Small intestine (tissue), 7 donors: ENCODE measurements at regions not wholly inside any gene's neighbourhood (a gene's known extent, or its start where the extent isn't known, plus 50 kb on each side); places are given as distances from the start of the nearest gene placed in this dataset.
A peak's percentile ranks its signal among the peaks of the same experiment; 100 is the strongest.

Experiments
- DNase-seq, 2 donors: peaks; one replicate each; pipeline versions ENCODE4 v3.0.0 to v3.0.0-alpha.2; 2013
- FAIRE-seq: peaks from 2 replicates; lab custom pipeline; 2012; peaks lifted over from hg19 to GRCh38; lab: Jason Lieb, UNC
- H3K27ac ChIP-seq, 3 donors: one replicate each; pipeline ENCODE4 v1.5.1; 2013; ENCODE audit warnings: low read length in 2 of 3, mild to moderate bottlenecking in 2 of 3, control low read depth in 1 of 3, inconsistent platforms in 1 of 3, low read depth in 1 of 3, moderate library complexity in 1 of 3
- H3K27me3 ChIP-seq, 3 donors: one replicate each; pipeline ENCODE4 v1.6.1; 2013; ENCODE audit warnings: low read length in 3 of 3, inconsistent platforms in 1 of 3; ENCODE audit not compliant: control insufficient read depth in 3 of 3, insufficient read depth in 3 of 3
- H3K36me3 ChIP-seq, 3 donors: one replicate each; pipeline ENCODE4 v1.6.1; 2013; ENCODE audit warnings: low read length in 3 of 3, inconsistent platforms in 1 of 3, low read depth in 1 of 3, mild to moderate bottlenecking in 1 of 3, moderate library complexity in 1 of 3; ENCODE audit not compliant: control insufficient read depth in 3 of 3, insufficient read depth in 2 of 3
- H3K4me1 ChIP-seq, 3 donors: one replicate each; pipeline ENCODE4 v1.6.1; 2013; ENCODE audit warnings: low read length in 2 of 3, inconsistent platforms in 1 of 3, low read depth in 1 of 3, mild to moderate bottlenecking in 1 of 3, moderate library complexity in 1 of 3; ENCODE audit not compliant: control insufficient read depth in 3 of 3, insufficient read depth in 2 of 3
- H3K4me3 ChIP-seq, 3 donors: one replicate each; pipeline ENCODE4 v1.5.1; 2013; ENCODE audit warnings: low read length in 3 of 3, control low read depth in 1 of 3, inconsistent platforms in 1 of 3, low read depth in 1 of 3, mild to moderate bottlenecking in 1 of 3, moderate library complexity in 1 of 3
- H3K9me3 ChIP-seq, 2 donors: one replicate each; pipeline ENCODE4 v1.6.1; 2013; ENCODE audit warnings: low read depth in 1 of 2, low read length in 1 of 2; ENCODE audit not compliant: control insufficient read depth in 2 of 2, insufficient read depth in 1 of 2
- WGBS, 3 donors: extraction: QIAGEN DNeasy Blood & Tissue Kit; methylation state at CpG; one replicate each; pipeline ENCODE4 v1.1.7; 2013; 5-methylcytosine and 5-hydroxymethylcytosine counted together
- donor health status: healthy with polysubstance abuse.
- donor health status: control.
- donor health status: control.
- donor health status: Bipolar disorder and iron deficiency.
- donor health status: healthy.

DNA sequence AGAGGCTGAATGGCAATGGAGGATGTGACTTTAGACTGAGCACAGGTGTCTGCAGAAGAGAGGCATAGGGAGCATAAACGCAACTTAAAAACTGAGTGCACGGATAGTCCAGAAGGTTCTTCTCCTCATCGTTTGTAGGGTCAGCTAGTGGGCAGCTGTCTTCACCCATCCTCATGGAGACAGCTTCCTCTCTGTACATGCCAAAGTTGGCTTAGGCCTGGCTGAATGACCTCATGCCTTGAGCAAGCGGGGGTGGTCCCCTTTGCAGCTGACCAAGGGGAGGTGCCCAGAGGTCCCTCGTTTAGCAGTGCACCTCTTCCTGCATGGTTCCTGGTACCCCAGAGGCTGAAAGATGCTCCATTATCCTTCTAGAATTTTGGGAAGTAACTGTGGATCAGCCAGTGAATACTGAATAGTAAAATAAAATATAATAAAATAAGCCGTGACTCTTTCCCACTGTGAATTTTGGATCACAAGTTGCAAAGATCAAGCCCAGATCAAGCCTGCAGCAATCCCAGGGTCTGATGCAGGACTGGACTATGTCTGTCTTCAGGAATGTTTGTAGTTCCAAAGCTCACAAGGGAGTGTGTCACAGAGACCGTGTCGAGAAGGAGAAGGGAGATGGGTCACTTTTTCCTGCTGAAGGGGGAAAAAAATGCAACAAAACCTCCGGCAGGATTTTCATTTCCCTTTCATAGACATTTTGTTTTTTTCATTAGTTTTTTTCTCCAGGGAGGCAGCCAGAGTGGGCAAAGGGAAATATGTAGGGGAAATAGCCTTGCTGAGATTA lies 295.3 kb upstream of the MKI67 start:
- Histone ChIP-seq H3K4me1 (no peaks in the 10 kb centered on the region), H3K9me3 (no peaks in the 10 kb centered on the region), H3K36me3 (no peaks in the 10 kb centered on the region), H3K4me3 (no peak overlapping the region), H3K27ac (no peak overlapping the region), H3K27me3 (no peaks in the 10 kb centered on the region)
- FAIRE-seq (no peak), DNase-seq (peak in 1 of 2 donors; percentile 31)
- WGBS, 3 donors = 48 to 54% (median 52%) methylated on average over 9 of the region's 9 CpGs

GRCh38 chr10:128422190-128422589 lies 296.0 kb upstream of the MKI67 start:
- Histone ChIP-seq H3K36me3 (no peaks in the 10 kb centered on the region), H3K9me3 (no peaks in the 10 kb centered on the region), H3K27ac (no peak overlapping the region), H3K4me1 (no peaks in the 10 kb centered on the region), H3K4me3 (no peak overlapping the region), H3K27me3 (no peaks in the 10 kb centered on the region)
- FAIRE-seq = no peak
- no peak for DNase-seq
- WGBS, 3 donors = 73 to 78% (median 77%) methylated on average over 13 of the region's 13 CpGs

DNA sequence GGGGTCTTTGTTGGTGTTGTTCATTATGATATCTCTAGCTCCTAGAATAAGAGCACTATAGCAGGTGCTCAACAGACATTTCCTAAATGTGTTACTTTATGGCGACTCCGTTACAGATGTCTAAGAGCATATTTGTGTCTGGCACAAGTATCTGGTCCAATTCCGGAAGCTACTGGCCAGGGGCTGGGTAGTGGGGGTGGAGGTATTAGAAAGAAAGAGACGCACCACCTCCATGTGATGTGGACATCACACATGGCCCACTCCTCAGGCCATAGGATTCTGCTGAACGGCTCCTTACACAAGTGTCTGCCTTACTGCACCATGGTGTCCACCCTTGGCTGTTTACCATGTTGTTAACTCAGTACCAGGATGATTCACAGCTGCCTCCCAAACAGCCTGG lies 296.8 kb upstream of the MKI67 start:
- H3K27ac ChIP-seq = no peak overlapping the region
- DNase-seq (no peak), FAIRE-seq (no peak)
- no peaks in the 10 kb centered on the region for H3K36me3 ChIP-seq
- 83 to 90% (median 86%) methylated on average over 5 of the region's 5 CpGs for WGBS, 3 donors
- no peaks in the 10 kb centered on the region for H3K9me3 ChIP-seq
- H3K4me1 ChIP-seq = no peaks in the 10 kb centered on the region
- no peaks in the 10 kb centered on the region for H3K27me3 ChIP-seq
- no peak overlapping the region for H3K4me3 ChIP-seq

DNA sequence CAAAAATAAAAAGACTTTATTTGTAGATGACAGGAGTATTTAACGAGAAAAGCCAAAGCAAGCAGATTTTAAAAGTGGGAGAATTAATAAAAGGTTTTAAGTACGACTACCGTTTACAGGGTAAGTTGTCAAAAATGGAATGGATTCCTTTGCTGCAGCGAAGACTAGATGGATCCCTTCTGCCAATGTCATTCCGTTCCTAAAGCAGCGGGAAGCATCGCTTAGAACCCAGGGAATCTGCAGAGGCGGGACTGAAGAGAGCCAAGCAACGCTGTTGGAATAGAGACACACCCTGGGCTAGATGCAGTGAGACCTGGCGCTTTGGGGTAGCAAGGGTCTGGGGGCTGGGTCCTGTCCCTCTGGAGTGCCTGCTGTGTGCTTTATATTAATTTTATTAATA lies 303.1 kb upstream of the MKI67 start:
- H3K9me3 ChIP-seq = no peaks in the 10 kb centered on the region
- H3K36me3 ChIP-seq = no peaks in the 10 kb centered on the region
- 61 to 81% (median 79%) methylated on average over 10 of the region's 10 CpGs for WGBS, 3 donors
- H3K4me3 ChIP-seq = no peak overlapping the region
- no peak overlapping the region for H3K27ac ChIP-seq
- peaks cover 0 to 3% (median 2%) of the 10 kb centered on the region in 3 donors for H3K27me3 ChIP-seq
- DNase-seq (no peak), FAIRE-seq (no peak)
- no peaks in the 10 kb centered on the region for H3K4me1 ChIP-seq

GRCh38 chr10:128429835-128430513 lies 303.8 kb upstream of the MKI67 start:
- H3K27me3 ChIP-seq = peaks cover 0 to 3% (median 2%) of the 10 kb centered on the region in 3 donors
- 45 to 57% (median 49%) methylated on average over 33 of the region's 33 CpGs for WGBS, 3 donors
- FAIRE-seq (no peak), DNase-seq (no peak)
- H3K27ac ChIP-seq = no peak overlapping the region
- no peak overlapping the region for H3K4me3 ChIP-seq
- no peaks in the 10 kb centered on the region for H3K4me1 ChIP-seq
- H3K9me3 ChIP-seq = no peaks in the 10 kb centered on the region
- no peaks in the 10 kb centered on the region for H3K36me3 ChIP-seq

DNA sequence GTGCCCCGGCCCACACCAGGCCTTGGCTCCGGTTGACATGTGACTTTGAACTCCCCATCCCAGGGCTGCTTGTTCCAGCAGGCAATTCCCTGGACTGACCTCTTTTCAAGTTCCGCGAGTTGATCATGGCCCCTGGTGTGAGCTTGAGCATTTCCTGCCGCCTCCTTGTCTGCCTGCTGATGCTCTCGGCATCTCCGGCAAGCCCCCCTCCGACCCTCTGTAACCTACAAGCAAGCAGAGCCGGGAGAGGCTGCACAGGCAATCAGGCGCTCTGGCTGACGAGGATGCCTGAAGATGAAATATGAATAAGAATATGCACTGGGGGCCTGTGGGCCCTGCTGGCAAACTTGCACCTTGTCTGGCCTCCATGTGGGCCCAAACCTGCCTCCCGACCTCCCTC lies 304.9 kb upstream of the MKI67 start:
- H3K27ac ChIP-seq = no peak overlapping the region
- no peak for FAIRE-seq
- H3K9me3 ChIP-seq = no peaks in the 10 kb centered on the region
- 71 to 83% (median 75%) methylated on average over 12 of the region's 12 CpGs for WGBS, 3 donors
- H3K4me1 ChIP-seq = no peaks in the 10 kb centered on the region
- H3K4me3 ChIP-seq = no peak overlapping the region
- peaks cover 0 to 3% (median 2%) of the 10 kb centered on the region in 3 donors for H3K27me3 ChIP-seq
- no peaks in the 10 kb centered on the region for H3K36me3 ChIP-seq
- no peak for DNase-seq

GRCh38 chr10:128431506-128431905 lies 305.3 kb upstream of the MKI67 start:
- H3K4me3 ChIP-seq = no peak overlapping the region
- 85 to 89% (median 88%) methylated on average over 19 of the region's 19 CpGs for WGBS, 3 donors
- no peak overlapping the region for H3K27ac ChIP-seq
- no peaks in the 10 kb centered on the region for H3K9me3 ChIP-seq
- peaks cover 0 to 3% (median 2%) of the 10 kb centered on the region in 3 donors for H3K27me3 ChIP-seq
- no peaks in the 10 kb centered on the region for H3K36me3 ChIP-seq
- DNase-seq (no peak), FAIRE-seq (no peak)
- H3K4me1 ChIP-seq = no peaks in the 10 kb centered on the region

- H3K27ac ChIP-seq = no peak overlapping the region
- 61 to 77% (median 69%) methylated on average over 7 of the region's 7 CpGs for WGBS, 3 donors
- no peak for DNase-seq
- no peaks in the 10 kb centered on the region for H3K4me1 ChIP-seq
- H3K4me3 ChIP-seq = no peak overlapping the region
- no peaks in the 10 kb centered on the region for H3K9me3 ChIP-seq
- no peak for FAIRE-seq
- H3K27me3 ChIP-seq = peaks cover 0 to 3% (median 2%) of the 10 kb centered on the region in 3 donors
- H3K36me3 ChIP-seq = no peaks in the 10 kb centered on the region
Observed at GRCh38 chr10:128432011-128432410, 305.8 kb upstream of the MKI67 start.
